K562 (cell line): ENCODE measurements at regions not wholly inside any gene's neighbourhood (a gene's known extent, or its start where the extent isn't known, plus 50 kb on each side); places are given as distances from the start of the nearest gene placed in this dataset.

Experiments used
- ATAC-seq: fragments of 200-7000 bp; cut with Tn5 transposase; 3 replicates; pipeline ENCODE4 v1.9.1; 2020; ENCODE audit warnings: moderate library complexity
- BruUV-seq: library from RNA; stranded (reverse); fragments of 400-500 nt; replicated peaks from 2 replicates; lab custom pipeline; 2021; lab: Mats Ljungman, UMichigan
- CTCF ChIA-PET: fragments of 300-600 bp; formaldehyde crosslinking; extraction: SDS; loops from one replicate; lab custom pipeline; 2021; ENCODE audit warnings: low intra/inter-chr PET ratio; lab: Yijun Ruan, JAX
- POLR2A ChIA-PET: fragments of 300-600, 350-650 bp; sonication (Branson Sonifier 250); formaldehyde crosslinking; extraction: SDS; loops from one replicate; lab custom pipeline; 2021; ENCODE audit warnings: antibody characterized with exemption, inconsistent platforms; lab: Yijun Ruan, JAX
- DNase-seq, 4 experiments: peaks; one replicate each; pipeline versions ENCODE4 v3.0.0 to v3.0.0-alpha.2; 2011 to 2018; ENCODE audit warnings: low spot score in 3 of 4, mixed read lengths in 3 of 4; ENCODE audit errors: extremely low read depth in 1 of 4
- FAIRE-seq: peaks from 2 replicates; lab custom pipeline; 2011; peaks lifted over from hg19 to GRCh38; lab: Jason Lieb, UNC
- H2AFZ ChIP-seq: 2 replicates; pipeline ENCODE4 v1.6.0; 2011; ENCODE audit warnings: low read depth, low read length, control low read depth, inconsistent platforms
- H3K27ac ChIP-seq: fragments of 200-600 bp; 3 replicates; pipeline ENCODE4 v1.8.0; 2011; ENCODE audit warnings: low read depth, mild to moderate bottlenecking, control low read depth, inconsistent platforms, low read length, moderate library complexity, mixed read lengths; ENCODE audit errors: extremely low read depth
- H3K27me3 ChIP-seq, 2 experiments: fragments of 300-600 bp in 1 of 2; 2 replicates in 1 of 2; 3 replicates in 1 of 2; pipeline versions ENCODE4 v1.6.0 to v1.8.0; 2011; ENCODE audit warnings: inconsistent platforms in 2 of 2, low read length in 2 of 2, mild to moderate bottlenecking in 1 of 2, mixed read lengths in 1 of 2, moderate library complexity in 1 of 2; ENCODE audit not compliant: control insufficient read depth in 2 of 2, insufficient read depth in 2 of 2
- H3K36me3 ChIP-seq: fragments of 300-600 bp; 3 replicates; pipeline ENCODE4 v1.8.0; 2011; ENCODE audit warnings: mild to moderate bottlenecking, low read length, inconsistent platforms; ENCODE audit not compliant: control insufficient read depth, insufficient read depth
- H3K4me1 ChIP-seq, 2 experiments: fragments of 200-600 bp in 1 of 2; replicated peaks in 1 of 2; 2 replicates in 1 of 2; 3 replicates in 1 of 2; pipeline versions ENCODE4 v1.5.1 to v1.8.0; 2011; ENCODE audit warnings: inconsistent platforms in 2 of 2, low read length in 2 of 2, mild to moderate bottlenecking in 1 of 2, mixed read lengths in 1 of 2, moderate library complexity in 1 of 2; ENCODE audit not compliant: control insufficient read depth in 2 of 2, insufficient read depth in 2 of 2
- H3K4me2 ChIP-seq: 2 replicates; pipeline ENCODE4 v1.6.1; 2011; ENCODE audit warnings: low read length, control low read depth, inconsistent platforms, mixed read lengths; ENCODE audit not compliant: insufficient read depth
- H3K4me3 ChIP-seq: fragments of 200-600 bp; sonication (generic), shearing (Covaris generic); 2 replicates; pipeline ENCODE4 v1.5.1; 2016; ENCODE audit warnings: control low read depth, inconsistent platforms
- H3K79me2 ChIP-seq: fragments of 200-600 bp; 3 replicates; pipeline ENCODE4 v1.8.0; 2011; ENCODE audit warnings: low read length, inconsistent platforms; ENCODE audit not compliant: control insufficient read depth, insufficient read depth
- H3K9ac ChIP-seq, 2 experiments: 2 replicates each; pipeline versions ENCODE4 v1.6.0 to v1.6.1; 2011; ENCODE audit warnings: low read depth in 2 of 2, low read length in 2 of 2, control low read depth in 1 of 2, inconsistent platforms in 1 of 2, mild to moderate bottlenecking in 1 of 2, mixed read lengths in 1 of 2; ENCODE audit not compliant: insufficient read depth in 1 of 2
- H3K9me1 ChIP-seq: one replicate; pipeline ENCODE4 v1.6.0; 2011; ENCODE audit warnings: inconsistent platforms, mild to moderate bottlenecking, low read length, moderate library complexity; ENCODE audit not compliant: control insufficient read depth, insufficient read depth
- H3K9me3 ChIP-seq: replicated peaks from 2 replicates; pipeline ENCODE4 v1.5.1; 2011; ENCODE audit warnings: low read depth, low read length, inconsistent platforms; ENCODE audit not compliant: control insufficient read depth, insufficient read depth
- H4K20me1 ChIP-seq: replicated peaks from 2 replicates; pipeline ENCODE4 v1.6.1; 2011; ENCODE audit warnings: low read length, inconsistent platforms, mixed read lengths; ENCODE audit not compliant: control insufficient read depth, insufficient read depth
- DPF2 ChIP-seq: fragments of 450-650 bp; IDR thresholded peaks from 2 replicates; pipeline ENCODE4 v1.6.1; 2016
- EP300 ChIP-seq: IDR thresholded peaks from 2 replicates; pipeline ENCODE4 v1.6.1; 2012; ENCODE audit warnings: low read length, improper control_type of control experiment
- MYNN ChIP-seq, 2 experiments: sonication (generic); formaldehyde crosslinking in 1 of 2; IDR thresholded peaks; 2 replicates each; pipeline versions ENCODE4 v1.5.0 to v1.6.1; 2016 to 2020; ENCODE audit warnings: antibody characterized with exemption in 1 of 2, missing genetic modification reagents in 1 of 2
- RB1 ChIP-seq: fragments of 450-650 bp; IDR thresholded peaks from 2 replicates; pipeline ENCODE4 v1.6.1; 2017; ENCODE audit warnings: low read depth, mild to moderate bottlenecking
- SPI1 ChIP-seq: IDR thresholded peaks from 2 replicates; pipeline ENCODE4 v1.6.1; 2011; ENCODE audit warnings: low read depth, low read length, control low read depth, borderline replicate concordance
- TCF7L2 ChIP-seq: fragments of 150-350 bp; IDR thresholded peaks from 2 replicates; pipeline ENCODE4 v1.6.1; 2016; ENCODE audit warnings: low read depth, mild to moderate bottlenecking, low read length, moderate library complexity
- YY1 ChIP-seq, 3 experiments: IDR thresholded peaks; 2 replicates each; pipeline ENCODE4 v1.6.1; 2011; ENCODE audit warnings: low read length in 2 of 3, mild to moderate bottlenecking in 2 of 3, moderate library complexity in 2 of 3, borderline replicate concordance in 1 of 3, control low read depth in 1 of 3, low read depth in 1 of 3; ENCODE audit not compliant: insufficient read depth in 3 of 3, insufficient replicate concordance in 2 of 3, control insufficient read depth in 1 of 3, insufficient read length in 1 of 3; ENCODE audit errors: extremely low read depth in 1 of 3
- ZNF707 ChIP-seq: fragments of 250-450 bp; sonication (Bioruptor Pico); conservative IDR thresholded peaks from 2 replicates; pipeline ENCODE4 v1.8.0; 2022; ENCODE audit warnings: inconsistent platforms, mild to moderate bottlenecking, moderate library complexity
- WGBS: fragments of 100-300 bp; shearing (Covaris generic); methylation state at CpG from one replicate; pipeline ENCODE4 v1.1.6; 2016; ENCODE audit warnings: low coverage, mixed read lengths; ENCODE audit not compliant: insufficient coverage; ENCODE audit errors: missing lambda C conversion rate; 5-methylcytosine and 5-hydroxymethylcytosine counted together
- in situ Hi-C: fragments of 300-500 bp; cut with MboI; formaldehyde crosslinking; loops from 4 replicates; pipeline ENCODE4 v1.15.0; 2018; ENCODE audit warnings: inconsistent platforms, mixed read lengths
- intact Hi-C: fragments of 100-400 bp; cut with micrococcal nuclease; formaldehyde crosslinking; loops from 2 replicates; pipeline ENCODE4 v1.14.2; 2022

DNA sequence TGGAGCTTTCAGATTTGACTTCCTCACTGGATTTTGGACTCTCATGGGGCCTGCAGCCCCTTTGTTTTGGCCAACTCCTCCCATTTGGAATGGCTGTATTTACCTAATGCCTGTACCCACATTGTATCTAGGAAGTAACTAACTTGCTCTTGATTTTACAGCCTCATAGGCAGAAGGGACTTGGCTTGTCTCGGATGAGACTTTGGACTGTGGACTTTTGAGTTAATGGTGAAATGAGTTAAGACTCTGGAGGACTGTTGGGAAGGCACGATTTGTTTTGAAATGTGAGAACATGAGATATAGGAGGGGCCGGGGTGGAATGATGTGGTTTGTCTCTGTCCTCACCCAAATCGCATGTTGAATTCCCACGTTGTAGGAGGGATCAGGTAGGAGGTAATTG lies 233.4 kb upstream of the GALNT5 start:
- ATAC-seq (no peak), FAIRE-seq (no peak), DNase-seq (no peak)
- H3K9me3 ChIP-seq, result no peaks in the 10 kb centered on the region
- no peaks in the 10 kb centered on the region for H4K20me1 ChIP-seq
- H3K27ac ChIP-seq, result no peak overlapping the region
- H3K79me2 ChIP-seq, result no peaks in the 10 kb centered on the region
- in situ Hi-C loops, result no loop called here
- no peaks in the 10 kb centered on the region for H3K9me1 ChIP-seq
- no peak overlapping the region for H3K9ac ChIP-seq
- no peaks in the 10 kb centered on the region for H3K36me3 ChIP-seq
- intact Hi-C loops, result no loop called here
- no peak for TF ChIP-seq RB1
- no peak for TF ChIP-seq DPF2
- TF ChIP-seq ZNF707 (CRISPR knock-in tag), result no peak
- TF ChIP-seq TCF7L2, result no peak
- TF ChIP-seq MYNN (IDR thresholded peaks at IDR 0.05), result no peak
- TF ChIP-seq MYNN (CRISPR knock-in tag; IDR thresholded peaks at IDR 0.05), result no peak
- no peak for TF ChIP-seq SPI1
- no peak for TF ChIP-seq YY1 (IDR thresholded peaks at IDR 0.05; ENCODE audit: borderline replicate concordance in 1 of 3, control insufficient read depth in 1 of 3, extremely low read depth in 1 of 3, insufficient read depth in 3 of 3, insufficient read length in 1 of 3, insufficient replicate concordance in 2 of 3, low read depth in 1 of 3, low read length in 2 of 3)
- TF ChIP-seq EP300, result no peak
- ChIA-PET POLR2A (no interaction called here), CTCF (no interaction called here)
- H2AFZ ChIP-seq, result no peak overlapping the region
- no TSS peak for BruUV-seq
- H3K4me1 ChIP-seq, result no peaks in the 10 kb centered on the region
- H3K4me3 ChIP-seq, result no peak overlapping the region
- H3K27me3 ChIP-seq, result no peaks in the 10 kb centered on the region
- no peak overlapping the region for H3K4me2 ChIP-seq
- WGBS, result 4% methylated on average over 5 of the region's 5 CpGs
